PFSK-1 (cell line): ENCODE measurements at regions not wholly inside any gene's neighbourhood (a gene's known extent, or its start where the extent isn't known, plus 50 kb on each side); places are given as distances from the start of the nearest gene placed in this dataset.

ENCODE experiments used
- FOXP2 ChIP-seq: optimal IDR thresholded peaks from 2 replicates; pipeline ENCODE3; 2011; ENCODE audit warnings: borderline replicate concordance, control low read depth, inconsistent platforms; ENCODE audit not compliant: insufficient read depth; ENCODE audit errors: extremely low read length, extremely low read depth
- POLR2AphosphoS5 ChIP-seq: IDR thresholded peaks from 2 replicates; pipeline ENCODE4 v1.6.1; 2012; ENCODE audit warnings: low read depth, mild to moderate bottlenecking, control low read depth, low read length, moderate library complexity
- REST ChIP-seq, 2 experiments: IDR thresholded peaks; 2 replicates each; pipeline versions ENCODE4 v1.6.1 to v1.8.0; 2011 to 2012; ENCODE audit warnings: low read depth in 2 of 2, low read length in 2 of 2, control low read depth in 1 of 2, inconsistent platforms in 1 of 2, mild to moderate bottlenecking in 1 of 2, moderate library complexity in 1 of 2; ENCODE audit not compliant: insufficient read depth in 1 of 2
- SIN3A ChIP-seq: IDR thresholded peaks from 2 replicates; pipeline ENCODE4 v1.6.1; 2012; ENCODE audit warnings: mild to moderate bottlenecking, low read length, moderate library complexity, borderline replicate concordance; ENCODE audit not compliant: insufficient read depth
- TAF1 ChIP-seq: IDR thresholded peaks from 2 replicates; pipeline ENCODE4 v1.6.1; 2012; ENCODE audit warnings: low read length, control low read depth, borderline replicate concordance; ENCODE audit not compliant: insufficient read depth

DNA sequence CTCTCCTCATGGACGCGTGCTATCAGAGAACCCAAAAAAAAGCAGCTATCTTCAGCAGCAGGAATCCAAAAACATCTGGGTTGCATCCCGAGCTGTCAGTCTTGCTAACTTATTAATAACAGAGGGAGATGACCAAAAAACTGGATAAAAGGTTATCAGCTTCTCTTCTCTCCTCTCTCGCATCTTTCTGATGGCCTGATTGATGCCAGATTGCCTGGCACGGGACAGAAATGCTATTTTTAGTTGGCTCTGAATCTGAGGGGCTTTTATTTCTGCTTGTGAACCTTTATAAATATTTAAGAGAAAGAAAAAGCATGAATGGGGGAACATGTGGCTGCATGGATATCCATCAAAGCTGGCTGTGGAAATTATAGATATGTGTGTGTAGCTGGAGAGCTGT lies 230.3 kb downstream of the ETS1 start:
- TF ChIP-seq FOXP2, result no peak
- TF ChIP-seq REST (IDR thresholded peaks at IDR 0.05; ENCODE audit: insufficient read depth in 1 of 2, low read depth in 2 of 2, low read length in 2 of 2), result no peak
- TF ChIP-seq POLR2AphosphoS5, result no peak
- no peak for TF ChIP-seq TAF1
- no peak for TF ChIP-seq SIN3A

- TF ChIP-seq FOXP2 (no peak), TAF1 (no peak), POLR2AphosphoS5 (no peak), REST (IDR thresholded peaks at IDR 0.05; ENCODE audit: insufficient read depth in 1 of 2, low read depth in 2 of 2, low read length in 2 of 2) (no peak), SIN3A (no peak)
Measured at GRCh38 chr11:128355558-128355957, 231.8 kb downstream of the ETS1 start.

GRCh38 chr11:128354476-128354875 lies 232.9 kb downstream of the ETS1 start:
- no peak for TF ChIP-seq TAF1
- no peak for TF ChIP-seq POLR2AphosphoS5
- no peak for TF ChIP-seq SIN3A
- no peak for TF ChIP-seq FOXP2
- no peak for TF ChIP-seq REST (IDR thresholded peaks at IDR 0.05; ENCODE audit: insufficient read depth in 1 of 2, low read depth in 2 of 2, low read length in 2 of 2)

GRCh38 chr11:128351168-128351567 lies 236.2 kb downstream of the ETS1 start:
- TF ChIP-seq FOXP2 (no peak), REST (IDR thresholded peaks at IDR 0.05; ENCODE audit: insufficient read depth in 1 of 2, low read depth in 2 of 2, low read length in 2 of 2) (no peak), SIN3A (no peak), POLR2AphosphoS5 (no peak), TAF1 (no peak)

GRCh38 chr11:128349650-128350299 lies 237.6 kb downstream of the ETS1 start:
- no peak for TF ChIP-seq FOXP2
- no peak for TF ChIP-seq POLR2AphosphoS5
- no peak for TF ChIP-seq REST (IDR thresholded peaks at IDR 0.05; ENCODE audit: insufficient read depth in 1 of 2, low read depth in 2 of 2, low read length in 2 of 2)
- TF ChIP-seq TAF1, result no peak
- TF ChIP-seq SIN3A, result no peak
